Ectodermal cell (in vitro differentiated cells): ENCODE measurements at regions not wholly inside any gene's neighbourhood (a gene's known extent, or its start where the extent isn't known, plus 50 kb on each side); places are given as distances from the start of the nearest gene placed in this dataset.

Experiments used
- H3K27ac ChIP-seq: 2 replicates; pipeline ENCODE4 v1.7.0; 2013; ENCODE audit warnings: mild to moderate bottlenecking, low read depth, low read length; ENCODE audit not compliant: insufficient read depth, poor library complexity, severe bottlenecking
- H3K27me3 ChIP-seq: 2 replicates; pipeline ENCODE4 v1.7.0; 2013; ENCODE audit warnings: mild to moderate bottlenecking, low read length; ENCODE audit not compliant: insufficient read depth, control insufficient read depth, poor library complexity, severe bottlenecking
- H3K36me3 ChIP-seq: one replicate; pipeline ENCODE4 v1.7.0; 2013; ENCODE audit warnings: low read length; ENCODE audit not compliant: control insufficient read depth, insufficient read depth
- H3K4me1 ChIP-seq: one replicate; pipeline ENCODE4 v1.7.0; 2013; ENCODE audit warnings: low read length; ENCODE audit not compliant: control insufficient read depth, insufficient read depth
- H3K4me3 ChIP-seq: 2 replicates; pipeline ENCODE4 v1.7.0; 2013; ENCODE audit warnings: low read depth, low read length, control low read depth; ENCODE audit not compliant: insufficient read depth
- H3K9me3 ChIP-seq: 2 replicates; pipeline ENCODE4 v1.7.0; 2013; ENCODE audit warnings: mild to moderate bottlenecking, low read length, moderate library complexity; ENCODE audit not compliant: control insufficient read depth
- WGBS, 2 experiments: methylation state at CpG; one replicate each; pipeline ENCODE4 v1.1.7; 2013; ENCODE audit warnings: missing lambda C conversion rate in 2 of 2; 5-methylcytosine and 5-hydroxymethylcytosine counted together

- no peaks in the 10 kb centered on the region for H3K9me3 ChIP-seq
- WGBS, 2 experiments: 92 to 96% methylated on average over 6 of the region's 6 CpGs
- H3K4me3 ChIP-seq: no peak overlapping the region
- no peaks in the 10 kb centered on the region for H3K36me3 ChIP-seq
- no peak overlapping the region for H3K27ac ChIP-seq
- no peaks in the 10 kb centered on the region for H3K4me1 ChIP-seq
- no peaks in the 10 kb centered on the region for H3K27me3 ChIP-seq
These were observed 98.9 kb upstream of the SDK1 start for GRCh38 chr7:3201937-3202710.

GRCh38 chr7:3204526-3204925 lies 96.5 kb upstream of the SDK1 start:
- 78 to 79% methylated on average over 6 of the region's 6 CpGs for WGBS, 2 experiments
- no peaks in the 10 kb centered on the region for H3K9me3 ChIP-seq
- H3K36me3 ChIP-seq: no peaks in the 10 kb centered on the region
- H3K4me1 ChIP-seq: no peaks in the 10 kb centered on the region
- no peaks in the 10 kb centered on the region for H3K27me3 ChIP-seq
- no peak overlapping the region for H3K4me3 ChIP-seq
- H3K27ac ChIP-seq: no peak overlapping the region

- H3K27ac ChIP-seq: no peak overlapping the region
- no peaks in the 10 kb centered on the region for H3K27me3 ChIP-seq
- H3K36me3 ChIP-seq: no peaks in the 10 kb centered on the region
- 73 to 76% methylated on average over 5 of the region's 5 CpGs for WGBS, 2 experiments
- no peak overlapping the region for H3K4me3 ChIP-seq
- H3K4me1 ChIP-seq: no peaks in the 10 kb centered on the region
- no peaks in the 10 kb centered on the region for H3K9me3 ChIP-seq
These were observed 95.0 kb upstream of the SDK1 start for GRCh38 chr7:3206101-3206500.

- Histone ChIP-seq H3K4me1 (no peaks in the 10 kb centered on the region), H3K9me3 (no peaks in the 10 kb centered on the region), H3K27ac (no peak overlapping the region), H3K36me3 (no peaks in the 10 kb centered on the region), H3K4me3 (no peak overlapping the region), H3K27me3 (no peaks in the 10 kb centered on the region)
- WGBS, 2 experiments: 92 to 94% methylated on average over 5 of the region's 5 CpGs
These were observed 94.3 kb upstream of the SDK1 start for GRCh38 chr7:3206771-3207191.

- Histone ChIP-seq H3K4me3 (no peak overlapping the region), H3K27ac (no peak overlapping the region), H3K27me3 (no peaks in the 10 kb centered on the region), H3K36me3 (no peaks in the 10 kb centered on the region), H3K4me1 (no peaks in the 10 kb centered on the region), H3K9me3 (no peaks in the 10 kb centered on the region)
- 85 to 88% methylated on average over 11 of the region's 11 CpGs for WGBS, 2 experiments
These were observed 93.6 kb upstream of the SDK1 start for GRCh38 chr7:3207387-3207902.

GRCh38 chr7:3210531-3210930 lies 90.5 kb upstream of the SDK1 start:
- WGBS, 2 experiments: 90 to 97% methylated on average over 2 of the region's 2 CpGs
- Histone ChIP-seq H3K4me1 (no peaks in the 10 kb centered on the region), H3K27ac (no peak overlapping the region), H3K4me3 (no peak overlapping the region), H3K36me3 (no peaks in the 10 kb centered on the region), H3K27me3 (no peaks in the 10 kb centered on the region), H3K9me3 (no peaks in the 10 kb centered on the region)

- H3K9me3 ChIP-seq: no peaks in the 10 kb centered on the region
- H3K27ac ChIP-seq: no peak overlapping the region
- no peaks in the 10 kb centered on the region for H3K36me3 ChIP-seq
- no peaks in the 10 kb centered on the region for H3K4me1 ChIP-seq
- no peak overlapping the region for H3K4me3 ChIP-seq
- 68 to 70% methylated on average over 4 of the region's 4 CpGs for WGBS, 2 experiments
- no peaks in the 10 kb centered on the region for H3K27me3 ChIP-seq
These were observed 87.0 kb upstream of the SDK1 start for GRCh38 chr7:3214090-3214413.

GRCh38 chr7:3215624-3216585 lies 85.1 kb upstream of the SDK1 start:
- Histone ChIP-seq H3K4me1 (no peaks in the 10 kb centered on the region), H3K27ac (no peak overlapping the region)
- 92 to 93% methylated on average over 14 of the region's 14 CpGs for WGBS, 2 experiments

GRCh38 chr7:3217166-3217565 lies 83.9 kb upstream of the SDK1 start:
- Histone ChIP-seq H3K27ac (no peak overlapping the region), H3K4me3 (no peak overlapping the region), H3K36me3 (no peaks in the 10 kb centered on the region), H3K27me3 (no peaks in the 10 kb centered on the region), H3K9me3 (no peaks in the 10 kb centered on the region), H3K4me1 (no peaks in the 10 kb centered on the region)
- WGBS, 2 experiments: 94 to 95% methylated on average over 3 of the region's 3 CpGs

More at GRCh38 chr7:3215624-3216585, 85.1 kb upstream of the SDK1 start:
- no peaks in the 10 kb centered on the region for H3K27me3 ChIP-seq
- H3K36me3 ChIP-seq: no peaks in the 10 kb centered on the region
- no peak overlapping the region for H3K4me3 ChIP-seq
- H3K9me3 ChIP-seq: no peaks in the 10 kb centered on the region
